ENCODE measurements at regions not wholly inside any gene's neighbourhood (a gene's known extent, or its start where the extent isn't known, plus 50 kb on each side); places are given as distances from the start of the nearest gene placed in this dataset.

DNA sequence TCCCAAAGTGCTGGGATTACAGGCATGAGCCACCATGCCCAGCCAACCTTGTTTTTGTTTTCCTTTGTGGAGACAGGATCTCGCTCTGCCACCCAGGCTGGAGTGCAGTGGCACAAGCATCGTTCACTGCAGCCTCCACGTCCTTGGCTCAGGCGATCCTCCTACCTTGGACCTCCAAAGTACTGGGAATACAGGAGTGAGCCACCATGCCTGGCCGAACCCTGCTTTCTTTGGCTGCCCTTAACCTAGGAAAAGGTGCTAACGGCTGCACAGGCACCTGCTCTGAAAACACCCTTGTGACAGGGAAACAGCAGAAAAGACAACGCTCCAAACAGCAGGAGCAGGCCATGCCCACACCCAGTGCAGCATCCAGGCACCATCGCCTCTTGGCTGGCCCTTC is 71.9 kb downstream of the OAT start:
- FAIRE-seq (no peak), DNase-seq (no peak)
- no peaks in the 10 kb centered on the region for H3K27me3 ChIP-seq (ENCODE audit: control insufficient read depth, insufficient read depth, low read length)
- no peak overlapping the region for H3K27ac ChIP-seq (ENCODE audit: low read depth in 2 of 2, low read length in 2 of 2)
- H3K4me1 ChIP-seq (ENCODE audit: control insufficient read depth in 2 of 3, insufficient read depth in 2 of 3, low read depth in 1 of 3, low read length in 3 of 3) = no peaks in the 10 kb centered on the region
- no peaks in the 10 kb centered on the region for H3K9me3 ChIP-seq (ENCODE audit: control insufficient read depth in 2 of 3, insufficient read depth in 1 of 3, low read length in 3 of 3)
- TF ChIP-seq CTCF (IDR thresholded peaks at IDR 0.05; ENCODE audit: borderline replicate concordance, extremely low read depth, insufficient read depth) = no peak
- H3K4me3 ChIP-seq (ENCODE audit: low read length in 3 of 3) = no peak overlapping the region
- no peaks in the 10 kb centered on the region for H3K36me3 ChIP-seq (ENCODE audit: control insufficient read depth in 2 of 3, insufficient read depth in 3 of 3, low read length in 3 of 3)
- intact Hi-C loops (cut with DNase I) = no loop called here
- H3K9ac ChIP-seq (ENCODE audit: low read length in 3 of 3) = no peak overlapping the region

DNA sequence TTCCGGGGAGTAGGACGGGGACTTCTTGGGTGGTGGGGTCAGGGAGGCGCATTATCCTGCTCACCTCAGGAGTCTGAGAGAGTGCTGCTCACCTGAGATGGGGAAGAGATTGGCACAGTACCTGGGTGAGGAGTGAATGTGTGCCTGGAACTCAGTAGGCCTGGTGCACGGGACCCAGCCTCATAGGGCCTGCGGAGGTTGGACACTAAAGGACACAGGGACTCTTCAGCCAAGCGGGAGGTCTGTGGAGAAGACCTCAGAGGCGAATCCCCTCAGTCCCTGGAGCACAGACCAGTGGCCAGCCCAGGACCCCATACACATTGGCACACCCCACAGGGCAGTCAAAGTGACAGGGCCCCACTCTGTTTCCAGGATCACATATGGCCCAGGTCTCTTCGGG is 73.2 kb downstream of the OAT start:
- intact Hi-C loops (cut with DNase I) = no loop called here
- FAIRE-seq = no peak

DNA sequence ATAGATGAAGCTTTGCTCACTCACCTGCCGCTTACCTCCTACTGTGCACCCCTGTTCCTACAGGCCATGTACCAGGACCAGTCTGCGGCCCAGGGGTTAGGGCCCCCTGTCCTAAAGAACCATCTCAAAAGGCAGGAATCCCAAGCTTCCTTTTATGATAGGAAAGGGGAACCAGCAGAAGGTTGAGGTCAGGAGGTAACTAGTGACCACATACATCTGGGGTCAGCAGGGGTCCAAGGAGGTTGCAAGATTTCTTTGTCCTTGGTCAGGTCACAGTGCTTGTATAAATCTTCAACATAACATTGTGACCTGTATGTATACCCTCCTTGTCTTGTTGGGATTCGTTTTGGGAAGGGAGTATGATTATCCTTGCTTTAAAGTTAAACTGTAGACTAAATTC is 73.8 kb downstream of the OAT start:
- FAIRE-seq (no peak), DNase-seq (no peak)
- Histone ChIP-seq H3K27ac (ENCODE audit: low read depth in 2 of 2, low read length in 2 of 2) (no peak overlapping the region), H3K36me3 (ENCODE audit: control insufficient read depth in 2 of 3, insufficient read depth in 3 of 3, low read length in 3 of 3) (no peaks in the 10 kb centered on the region), H3K4me3 (ENCODE audit: low read length in 3 of 3) (no peak overlapping the region), H3K9ac (ENCODE audit: low read length in 3 of 3) (no peak overlapping the region), H3K27me3 (ENCODE audit: control insufficient read depth, insufficient read depth, low read length) (no peaks in the 10 kb centered on the region), H3K4me1 (ENCODE audit: control insufficient read depth in 2 of 3, insufficient read depth in 2 of 3, low read depth in 1 of 3, low read length in 3 of 3) (peaks cover 0 to 2% (median 0%) of the 10 kb centered on the region in 3 donors), H3K9me3 (ENCODE audit: control insufficient read depth in 2 of 3, insufficient read depth in 1 of 3, low read length in 3 of 3) (no peaks in the 10 kb centered on the region)
- TF ChIP-seq CTCF (IDR thresholded peaks at IDR 0.05; ENCODE audit: borderline replicate concordance, extremely low read depth, insufficient read depth) = no peak
- intact Hi-C loops (cut with DNase I) = no loop called here

More for the DNA sequence above, 73.2 kb downstream of the OAT start:
- no peak for TF ChIP-seq CTCF (IDR thresholded peaks at IDR 0.05; ENCODE audit: borderline replicate concordance, extremely low read depth, insufficient read depth)
- no peak for DNase-seq
- Histone ChIP-seq H3K9me3 (ENCODE audit: control insufficient read depth in 2 of 3, insufficient read depth in 1 of 3, low read length in 3 of 3) (no peaks in the 10 kb centered on the region), H3K4me3 (ENCODE audit: low read length in 3 of 3) (no peak overlapping the region), H3K4me1 (ENCODE audit: control insufficient read depth in 2 of 3, insufficient read depth in 2 of 3, low read depth in 1 of 3, low read length in 3 of 3) (peaks cover 0 to under 1% (median 0%) of the 10 kb centered on the region in 3 donors), H3K27me3 (ENCODE audit: control insufficient read depth, insufficient read depth, low read length) (no peaks in the 10 kb centered on the region), H3K9ac (ENCODE audit: low read length in 3 of 3) (no peak overlapping the region), H3K36me3 (ENCODE audit: control insufficient read depth in 2 of 3, insufficient read depth in 3 of 3, low read length in 3 of 3) (no peaks in the 10 kb centered on the region), H3K27ac (ENCODE audit: low read depth in 2 of 2, low read length in 2 of 2) (no peak overlapping the region)

- Histone ChIP-seq H3K4me1 (ENCODE audit: control insufficient read depth in 2 of 3, insufficient read depth in 2 of 3, low read depth in 1 of 3, low read length in 3 of 3) (peaks cover 0 to 2% (median 0%) of the 10 kb centered on the region in 3 donors), H3K4me3 (ENCODE audit: low read length in 3 of 3) (no peak overlapping the region), H3K27me3 (ENCODE audit: control insufficient read depth, insufficient read depth, low read length) (no peaks in the 10 kb centered on the region), H3K9ac (ENCODE audit: low read length in 3 of 3) (no peak overlapping the region), H3K36me3 (ENCODE audit: control insufficient read depth in 2 of 3, insufficient read depth in 3 of 3, low read length in 3 of 3) (no peaks in the 10 kb centered on the region), H3K9me3 (ENCODE audit: control insufficient read depth in 2 of 3, insufficient read depth in 1 of 3, low read length in 3 of 3) (no peaks in the 10 kb centered on the region), H3K27ac (ENCODE audit: low read depth in 2 of 2, low read length in 2 of 2) (no peak overlapping the region)
- FAIRE-seq = no peak
- TF ChIP-seq CTCF (IDR thresholded peaks at IDR 0.05; ENCODE audit: borderline replicate concordance, extremely low read depth, insufficient read depth) = no peak
- intact Hi-C loops (cut with DNase I) = no loop called here
- DNase-seq = no peak
Measured at GRCh38 chr10:124344266-124344590, 74.5 kb downstream of the OAT start.

Data from kidney (tissue), 13 donors.